ENCODE measurements at regions not wholly inside any gene's neighbourhood (a gene's known extent, or its start where the extent isn't known, plus 50 kb on each side); places are given as distances from the start of the nearest gene placed in this dataset.

DNA sequence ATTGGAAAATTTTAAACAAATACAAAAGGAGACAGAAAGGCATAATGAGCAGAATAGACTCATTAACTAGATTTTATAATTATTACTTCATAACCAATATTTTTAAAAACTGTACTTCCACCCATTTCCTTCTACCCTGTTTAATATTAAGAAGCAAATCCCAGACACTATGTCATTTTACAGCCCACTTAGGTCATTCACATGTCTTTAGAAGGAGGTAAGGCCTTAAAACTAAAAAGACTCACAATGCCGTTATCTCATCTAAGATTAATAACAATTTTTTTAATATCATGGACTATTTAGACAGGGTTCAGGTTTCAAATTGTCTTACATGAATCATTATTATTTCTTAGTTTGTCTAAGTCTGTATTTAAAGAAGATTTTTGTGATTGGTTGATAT lies 217.2 kb downstream of the NFKBIZ start:
- peaks cover 3% of the 10 kb centered on the region for H3K9me3 Mint-ChIP-seq (ENCODE audit: low read depth)
- TF ChIP-seq, protein P1, sequence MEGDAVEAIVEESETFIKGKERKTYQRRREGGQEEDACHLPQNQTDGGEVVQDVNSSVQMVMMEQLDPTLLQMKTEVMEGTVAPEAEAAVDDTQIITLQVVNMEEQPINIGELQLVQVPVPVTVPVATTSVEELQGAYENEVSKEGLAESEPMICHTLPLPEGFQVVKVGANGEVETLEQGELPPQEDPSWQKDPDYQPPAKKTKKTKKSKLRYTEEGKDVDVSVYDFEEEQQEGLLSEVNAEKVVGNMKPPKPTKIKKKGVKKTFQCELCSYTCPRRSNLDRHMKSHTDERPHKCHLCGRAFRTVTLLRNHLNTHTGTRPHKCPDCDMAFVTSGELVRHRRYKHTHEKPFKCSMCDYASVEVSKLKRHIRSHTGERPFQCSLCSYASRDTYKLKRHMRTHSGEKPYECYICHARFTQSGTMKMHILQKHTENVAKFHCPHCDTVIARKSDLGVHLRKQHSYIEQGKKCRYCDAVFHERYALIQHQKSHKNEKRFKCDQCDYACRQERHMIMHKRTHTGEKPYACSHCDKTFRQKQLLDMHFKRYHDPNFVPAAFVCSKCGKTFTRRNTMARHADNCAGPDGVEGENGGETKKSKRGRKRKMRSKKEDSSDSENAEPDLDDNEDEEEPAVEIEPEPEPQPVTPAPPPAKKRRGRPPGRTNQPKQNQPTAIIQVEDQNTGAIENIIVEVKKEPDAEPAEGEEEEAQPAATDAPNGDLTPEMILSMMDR (IDR thresholded peaks at IDR 0.05): no peak
- H3K4me1 Mint-ChIP-seq (ENCODE audit: low read depth): peaks cover 25% of the 10 kb centered on the region
- DNase-seq (ENCODE audit: low spot score): no peak
- H3K27me3 Mint-ChIP-seq (ENCODE audit: low read depth): no peaks in the 10 kb centered on the region
- H3K27ac Mint-ChIP-seq (ENCODE audit: unreplicated experiment): no peak overlapping the region
- H3K4me3 Mint-ChIP-seq (ENCODE audit: unreplicated experiment): no peak overlapping the region
- no peaks in the 10 kb centered on the region for H3K36me3 Mint-ChIP-seq (ENCODE audit: low read depth)

DNA sequence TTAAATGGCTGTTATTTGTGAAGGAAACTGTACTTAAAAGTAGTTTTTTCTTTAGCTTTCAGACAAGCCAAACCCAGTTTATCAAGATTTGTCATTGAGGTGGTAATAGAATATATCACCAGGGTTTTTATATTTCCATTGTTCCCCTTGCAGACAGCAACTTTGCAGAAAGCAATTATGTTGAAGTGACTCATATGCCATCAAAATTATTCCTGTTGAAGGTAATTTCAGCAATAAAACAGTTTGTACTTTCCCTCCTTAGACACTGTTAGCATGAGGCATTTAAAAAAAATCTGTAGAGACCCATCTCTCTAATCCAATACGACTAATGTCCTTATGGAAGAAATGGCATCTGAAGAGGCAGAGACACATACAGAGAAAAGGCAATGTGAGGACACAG lies 219.0 kb downstream of the NFKBIZ start:
- DNase-seq (ENCODE audit: low spot score): no peak
- H3K4me1 Mint-ChIP-seq (ENCODE audit: low read depth): peaks cover 25% of the 10 kb centered on the region
- peaks cover 3% of the 10 kb centered on the region for H3K9me3 Mint-ChIP-seq (ENCODE audit: low read depth)

GRCh38 chr3:102068736-102069135 lies 219.4 kb downstream of the NFKBIZ start:
- Mint-ChIP-seq H3K9me3 (ENCODE audit: low read depth) (peaks cover 3% of the 10 kb centered on the region), H3K27ac (ENCODE audit: unreplicated experiment) (no peak overlapping the region), H3K4me1 (ENCODE audit: low read depth) (peaks cover 25% of the 10 kb centered on the region), H3K36me3 (ENCODE audit: low read depth) (no peaks in the 10 kb centered on the region), H3K4me3 (ENCODE audit: unreplicated experiment) (no peak overlapping the region), H3K27me3 (ENCODE audit: low read depth) (no peaks in the 10 kb centered on the region)
- DNase-seq (ENCODE audit: low spot score): no peak
- TF ChIP-seq, protein P1 (IDR thresholded peaks at IDR 0.05): no peak

More for the DNA sequence above, 219.0 kb downstream of the NFKBIZ start:
- Mint-ChIP-seq H3K27me3 (ENCODE audit: low read depth) (no peaks in the 10 kb centered on the region), H3K4me3 (ENCODE audit: unreplicated experiment) (no peak overlapping the region), H3K36me3 (ENCODE audit: low read depth) (no peaks in the 10 kb centered on the region), H3K27ac (ENCODE audit: unreplicated experiment) (no peak overlapping the region)
- TF ChIP-seq, protein P1 (IDR thresholded peaks at IDR 0.05): no peak

DNA sequence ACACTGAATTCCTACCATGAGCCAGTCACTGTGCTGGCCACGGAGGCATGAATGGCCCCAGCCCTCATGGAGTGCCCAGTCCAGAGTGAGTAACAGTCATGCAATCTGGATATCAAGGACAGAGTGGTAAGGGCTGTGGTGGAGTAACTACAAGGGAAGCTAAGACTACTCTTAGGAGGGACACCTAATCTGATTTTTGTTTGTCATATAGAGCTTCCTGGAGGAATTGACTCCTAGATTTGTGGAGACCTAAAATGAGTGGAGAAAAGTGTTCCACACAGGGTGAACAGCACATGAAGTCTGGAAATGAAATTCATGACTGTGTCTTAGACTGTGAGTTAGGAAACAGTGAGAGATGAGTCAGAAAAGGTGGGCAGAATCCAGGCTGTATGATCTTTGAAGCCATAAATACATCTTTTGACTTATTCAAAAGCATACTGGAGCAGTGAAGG lies 219.9 kb downstream of the NFKBIZ start:
- Mint-ChIP-seq H3K27ac (ENCODE audit: unreplicated experiment) (peak overlapping the region; percentile 28), H3K9me3 (ENCODE audit: low read depth) (peaks cover 3% of the 10 kb centered on the region), H3K36me3 (ENCODE audit: low read depth) (no peaks in the 10 kb centered on the region), H3K4me3 (ENCODE audit: unreplicated experiment) (no peak overlapping the region), H3K4me1 (ENCODE audit: low read depth) (peaks cover 25% of the 10 kb centered on the region), H3K27me3 (ENCODE audit: low read depth) (no peaks in the 10 kb centered on the region)
- TF ChIP-seq, protein P1 (IDR thresholded peaks at IDR 0.05): no peak
- no peak for DNase-seq (ENCODE audit: low spot score)

DNA sequence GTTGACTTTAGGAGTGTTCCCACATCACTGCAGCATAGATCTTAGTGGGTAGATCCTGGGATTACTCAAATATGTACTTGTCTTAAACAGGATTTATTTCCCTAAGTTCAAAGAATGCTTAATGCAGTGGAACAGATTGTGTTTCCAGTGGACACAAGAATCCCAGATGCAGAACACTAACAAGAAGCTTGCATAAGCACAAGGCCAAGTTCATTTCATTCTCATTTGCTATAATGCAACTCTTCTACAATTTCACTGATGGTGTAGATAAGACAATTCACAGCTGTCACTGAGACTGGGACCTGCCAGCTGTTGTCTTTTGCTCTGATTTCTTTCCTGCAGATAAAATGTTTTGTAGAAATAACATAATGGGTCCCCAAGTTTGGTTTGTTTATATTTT lies 225.6 kb downstream of the NFKBIZ start:
- DNase-seq (ENCODE audit: low spot score): no peak
- Mint-ChIP-seq H3K27me3 (ENCODE audit: low read depth) (no peaks in the 10 kb centered on the region), H3K27ac (ENCODE audit: unreplicated experiment) (no peak overlapping the region), H3K36me3 (ENCODE audit: low read depth) (no peaks in the 10 kb centered on the region), H3K4me1 (ENCODE audit: low read depth) (peaks cover 10% of the 10 kb centered on the region), H3K9me3 (ENCODE audit: low read depth) (peaks cover 5% of the 10 kb centered on the region), H3K4me3 (ENCODE audit: unreplicated experiment) (no peak overlapping the region)
- TF ChIP-seq, protein P1 (IDR thresholded peaks at IDR 0.05): no peak

Measured in chondrocyte (in vitro differentiated cells).